GM12873 (cell line): ENCODE measurements at regions not wholly inside any gene's neighbourhood (a gene's known extent, or its start where the extent isn't known, plus 50 kb on each side); places are given as distances from the start of the nearest gene placed in this dataset.

ENCODE experiments used
- TF ChIP-seq, protein P1 (sequence below): IDR thresholded peaks from 2 replicates; pipeline ENCODE4 v1.5.1; 2012; ENCODE audit warnings: low read depth, mild to moderate bottlenecking, moderate library complexity, low read length, control low read depth; ENCODE audit not compliant: insufficient read depth; ENCODE audit errors: missing control alignments

DNA sequence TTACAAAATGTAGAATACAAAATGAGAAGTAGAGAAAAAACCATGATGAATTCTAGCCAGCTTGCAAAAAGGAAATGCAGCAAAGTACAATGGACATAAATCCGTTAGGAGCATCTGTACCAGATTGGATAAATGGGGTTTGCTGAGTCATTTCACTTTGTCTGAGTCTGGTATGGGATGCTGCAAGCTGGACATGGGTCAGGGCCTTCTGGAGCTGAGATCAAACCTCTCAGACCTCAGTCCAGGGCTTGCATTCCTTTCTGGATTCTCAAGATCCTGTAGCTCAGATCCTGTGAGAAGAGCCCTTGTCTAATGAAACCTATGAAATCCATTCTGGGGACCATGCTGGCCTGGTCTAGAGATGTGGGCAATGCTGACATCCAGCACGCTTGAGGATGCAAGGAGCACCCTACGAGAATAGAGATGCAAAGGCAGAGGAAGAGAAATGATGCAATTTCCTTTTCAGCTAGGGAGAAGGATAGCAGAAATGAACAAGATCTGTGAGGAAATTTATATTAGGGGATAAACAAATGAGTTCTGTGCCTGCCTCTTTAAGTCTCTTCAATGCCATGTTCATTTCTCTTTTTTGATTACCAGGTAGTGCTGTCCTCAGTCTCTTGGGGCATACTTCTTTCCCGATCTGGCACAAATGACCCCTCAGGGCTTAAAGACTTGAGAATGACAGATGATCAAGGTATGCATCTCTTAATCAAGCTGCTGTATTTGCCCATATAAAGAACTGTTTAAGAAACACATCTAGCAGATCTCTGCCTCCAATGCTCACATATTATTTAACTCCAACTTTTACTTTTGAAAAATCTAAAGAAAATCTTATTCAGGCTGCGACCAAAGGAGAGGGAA lies 230.4 kb downstream of the MEIS1 start:
- TF ChIP-seq, protein P1, sequence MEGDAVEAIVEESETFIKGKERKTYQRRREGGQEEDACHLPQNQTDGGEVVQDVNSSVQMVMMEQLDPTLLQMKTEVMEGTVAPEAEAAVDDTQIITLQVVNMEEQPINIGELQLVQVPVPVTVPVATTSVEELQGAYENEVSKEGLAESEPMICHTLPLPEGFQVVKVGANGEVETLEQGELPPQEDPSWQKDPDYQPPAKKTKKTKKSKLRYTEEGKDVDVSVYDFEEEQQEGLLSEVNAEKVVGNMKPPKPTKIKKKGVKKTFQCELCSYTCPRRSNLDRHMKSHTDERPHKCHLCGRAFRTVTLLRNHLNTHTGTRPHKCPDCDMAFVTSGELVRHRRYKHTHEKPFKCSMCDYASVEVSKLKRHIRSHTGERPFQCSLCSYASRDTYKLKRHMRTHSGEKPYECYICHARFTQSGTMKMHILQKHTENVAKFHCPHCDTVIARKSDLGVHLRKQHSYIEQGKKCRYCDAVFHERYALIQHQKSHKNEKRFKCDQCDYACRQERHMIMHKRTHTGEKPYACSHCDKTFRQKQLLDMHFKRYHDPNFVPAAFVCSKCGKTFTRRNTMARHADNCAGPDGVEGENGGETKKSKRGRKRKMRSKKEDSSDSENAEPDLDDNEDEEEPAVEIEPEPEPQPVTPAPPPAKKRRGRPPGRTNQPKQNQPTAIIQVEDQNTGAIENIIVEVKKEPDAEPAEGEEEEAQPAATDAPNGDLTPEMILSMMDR = no peak

DNA sequence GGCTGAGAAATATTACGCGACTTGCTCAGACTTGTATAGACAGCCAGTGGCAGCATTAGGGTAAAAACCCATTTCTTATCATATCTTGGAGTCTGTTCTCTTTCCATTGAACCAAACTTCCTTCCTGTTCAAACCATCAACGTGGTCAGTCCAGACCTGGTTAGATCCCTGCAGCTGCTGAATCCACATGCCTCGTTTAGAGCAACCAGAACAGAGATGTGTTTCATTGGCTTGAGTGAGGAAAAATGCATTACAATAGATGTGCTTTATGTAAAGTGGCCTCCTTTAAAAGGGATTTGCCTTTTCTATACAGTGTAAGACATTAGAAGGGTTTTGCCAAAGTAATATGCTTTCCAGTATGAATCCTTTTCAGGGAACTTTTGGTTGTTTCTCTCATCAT lies 232.4 kb downstream of the MEIS1 start:
- TF ChIP-seq, protein P1 = no peak

DNA sequence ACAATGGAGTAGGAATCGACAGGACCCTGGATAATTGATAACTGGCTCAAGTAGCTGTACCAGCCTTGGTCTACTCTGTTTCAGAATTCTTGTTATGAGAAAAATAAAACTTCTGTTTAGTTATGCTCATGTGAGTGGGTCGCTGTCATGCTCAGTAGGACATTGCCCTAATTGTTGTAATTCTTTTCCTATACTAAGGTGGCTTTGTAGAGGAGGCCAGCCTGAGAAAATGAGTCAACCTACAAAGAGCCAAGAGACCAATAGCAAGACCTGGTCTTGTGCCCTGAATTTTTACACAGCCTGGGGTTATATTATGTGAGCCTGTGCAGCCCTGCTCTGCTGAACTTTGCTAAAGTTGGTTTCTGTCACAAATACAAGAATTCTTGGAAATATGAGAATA lies 238.4 kb downstream of the MEIS1 start:
- TF ChIP-seq, protein P1 = no peak

DNA sequence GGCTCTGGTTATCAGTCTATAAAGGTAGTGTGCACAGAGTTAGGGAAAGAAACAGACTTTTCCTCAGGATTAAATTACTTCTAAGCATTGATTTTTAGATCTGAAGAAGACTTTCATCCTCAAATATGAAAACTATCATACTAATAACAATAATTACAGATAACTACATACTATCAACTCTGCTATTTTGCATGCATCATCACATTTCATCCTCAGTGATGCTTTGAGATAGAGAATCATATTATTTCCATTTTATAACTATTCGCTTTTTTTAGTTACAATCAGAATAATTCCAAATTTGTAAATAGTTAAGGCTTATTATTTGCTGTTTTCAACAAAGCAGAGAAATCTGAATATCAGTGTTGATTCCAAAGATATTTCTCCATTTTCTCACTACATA lies 239.2 kb downstream of the MEIS1 start:
- TF ChIP-seq, protein P1 = no peak

DNA sequence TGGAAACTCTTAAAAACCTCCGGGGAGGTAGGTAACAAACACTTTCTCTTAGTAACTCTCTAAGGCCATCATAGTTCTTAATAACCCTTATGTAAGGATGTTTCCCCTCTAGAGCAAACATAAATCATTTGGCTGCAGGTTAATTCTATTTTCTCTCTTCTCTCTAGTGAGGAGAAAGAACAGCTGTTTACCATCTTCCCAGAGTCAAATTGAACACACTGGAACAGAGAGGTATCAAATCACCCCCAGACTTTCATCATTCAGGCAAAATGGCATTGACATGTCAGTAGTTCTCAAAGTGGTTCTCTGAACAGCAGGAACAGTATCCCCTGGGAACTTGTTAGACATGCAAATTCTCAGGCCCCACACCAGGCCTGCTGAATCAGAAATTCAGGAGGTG lies 240.7 kb downstream of the MEIS1 start:
- TF ChIP-seq, protein P1 = no peak

DNA sequence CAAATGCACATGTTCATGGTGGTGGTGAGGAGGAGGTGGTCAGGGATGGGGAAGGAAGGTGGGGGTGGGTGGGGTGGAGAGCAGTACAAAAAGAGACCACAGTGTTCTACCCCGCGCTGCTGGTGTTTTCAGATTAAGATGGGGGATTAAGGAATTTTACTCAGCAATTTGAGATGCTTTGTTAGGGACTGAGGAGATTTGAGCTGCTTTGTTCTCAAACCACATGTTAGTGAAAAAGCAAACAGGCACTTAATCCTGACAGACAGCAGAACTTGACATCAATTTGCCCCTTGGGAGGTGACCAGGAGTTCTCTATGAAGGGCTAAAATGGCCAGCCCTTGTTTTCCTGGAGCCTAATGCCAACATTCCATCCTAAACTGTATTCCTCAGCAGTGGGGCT lies 244.5 kb downstream of the MEIS1 start:
- TF ChIP-seq, protein P1 = no peak

DNA sequence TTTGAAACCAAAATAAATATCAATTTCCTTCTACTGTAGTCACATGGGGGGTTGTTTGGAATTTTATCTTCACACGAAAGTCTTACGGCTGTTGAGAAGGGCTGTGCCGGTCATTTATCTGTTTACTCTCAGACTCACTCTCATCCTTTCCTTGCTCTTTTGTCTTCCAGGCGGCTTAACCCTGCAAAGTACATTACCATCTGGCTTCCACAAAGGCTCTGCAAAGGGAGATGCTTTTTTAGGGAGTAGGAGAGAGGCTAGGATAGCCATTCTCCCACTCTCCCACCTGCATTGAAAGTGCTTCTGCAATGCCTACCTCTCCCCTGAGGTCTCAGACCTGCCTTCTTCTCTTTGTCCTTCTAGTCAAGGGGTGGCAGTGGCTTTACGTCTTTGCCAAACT lies 247.6 kb downstream of the MEIS1 start:
- TF ChIP-seq, protein P1 = no peak
